Upper lobe of left lung (tissue), 4 donors: ENCODE measurements at regions not wholly inside any gene's neighbourhood (a gene's known extent, or its start where the extent isn't known, plus 50 kb on each side); places are given as distances from the start of the nearest gene placed in this dataset.

Source experiments
- EP300 ChIP-seq, 4 donors: sonication (generic); formaldehyde crosslinking; IDR thresholded peaks; one replicate each; pipeline ENCODE4 v1.5.1; 2017; ENCODE audit warnings: antibody characterized with exemption in 4 of 4, control low read depth in 2 of 4
- POLR2A ChIP-seq, 4 donors: fragments of 450-650 bp; IDR thresholded peaks; one replicate each; pipeline ENCODE4 v1.5.1; 2016 to 2017; ENCODE audit warnings: antibody characterized with exemption in 4 of 4, mild to moderate bottlenecking in 2 of 4
- POLR2AphosphoS5 ChIP-seq, 2 donors: sonication (generic); formaldehyde crosslinking; IDR thresholded peaks; one replicate each; pipeline ENCODE4 v1.5.1; 2017; ENCODE audit warnings: antibody characterized with exemption in 2 of 2
- TF ChIP-seq, protein P1 (sequence below), 6 experiments: fragments of 450-650 bp in 4 of 6; fragments of 200-600 bp in 2 of 6; sonication (generic) in 2 of 6; IDR thresholded peaks; one replicate each; pipeline ENCODE4 v1.5.1; 2016 to 2019; ENCODE audit warnings: antibody characterized with exemption in 6 of 6

DNA sequence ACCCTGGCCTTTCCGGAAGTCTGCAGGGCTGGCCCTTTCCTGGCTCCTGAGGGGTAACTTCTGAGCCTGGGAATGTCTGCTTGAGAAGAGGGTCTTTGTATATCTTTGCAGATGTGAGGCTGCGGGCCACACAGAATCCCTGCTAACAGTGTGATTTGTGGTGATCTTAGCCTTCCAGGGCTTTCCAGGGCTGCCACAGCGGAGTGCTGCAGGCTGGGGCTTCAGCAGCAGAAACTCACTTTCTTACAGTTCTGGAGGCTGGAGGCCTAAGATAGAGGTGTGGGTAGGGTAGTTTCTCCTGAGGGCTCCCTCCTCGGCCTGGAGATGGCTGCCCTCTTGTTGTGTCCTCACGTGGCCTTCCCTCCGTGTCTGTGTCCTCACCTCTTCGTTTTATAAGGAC is 294.7 kb upstream of the HS6ST1 start:
- TF ChIP-seq POLR2A (IDR thresholded peaks at IDR 0.05) (no peak), POLR2AphosphoS5 (IDR thresholded peaks at IDR 0.05) (no peak), EP300 (IDR thresholded peaks at IDR 0.05) (no peak)
- TF ChIP-seq, protein P1, sequence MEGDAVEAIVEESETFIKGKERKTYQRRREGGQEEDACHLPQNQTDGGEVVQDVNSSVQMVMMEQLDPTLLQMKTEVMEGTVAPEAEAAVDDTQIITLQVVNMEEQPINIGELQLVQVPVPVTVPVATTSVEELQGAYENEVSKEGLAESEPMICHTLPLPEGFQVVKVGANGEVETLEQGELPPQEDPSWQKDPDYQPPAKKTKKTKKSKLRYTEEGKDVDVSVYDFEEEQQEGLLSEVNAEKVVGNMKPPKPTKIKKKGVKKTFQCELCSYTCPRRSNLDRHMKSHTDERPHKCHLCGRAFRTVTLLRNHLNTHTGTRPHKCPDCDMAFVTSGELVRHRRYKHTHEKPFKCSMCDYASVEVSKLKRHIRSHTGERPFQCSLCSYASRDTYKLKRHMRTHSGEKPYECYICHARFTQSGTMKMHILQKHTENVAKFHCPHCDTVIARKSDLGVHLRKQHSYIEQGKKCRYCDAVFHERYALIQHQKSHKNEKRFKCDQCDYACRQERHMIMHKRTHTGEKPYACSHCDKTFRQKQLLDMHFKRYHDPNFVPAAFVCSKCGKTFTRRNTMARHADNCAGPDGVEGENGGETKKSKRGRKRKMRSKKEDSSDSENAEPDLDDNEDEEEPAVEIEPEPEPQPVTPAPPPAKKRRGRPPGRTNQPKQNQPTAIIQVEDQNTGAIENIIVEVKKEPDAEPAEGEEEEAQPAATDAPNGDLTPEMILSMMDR (IDR thresholded peaks at IDR 0.05), result no peak
